Kidney (tissue), 13 donors: ENCODE measurements at regions not wholly inside any gene's neighbourhood (a gene's known extent, or its start where the extent isn't known, plus 50 kb on each side); places are given as distances from the start of the nearest gene placed in this dataset.

ENCODE experiments used
- DNase-seq, 5 donors: peaks; one replicate each; pipeline ENCODE4 v3.0.0-alpha.2; 2013 to 2020
- FAIRE-seq: peaks from 2 replicates; lab custom pipeline; 2012; peaks lifted over from hg19 to GRCh38; lab: Jason Lieb, UNC
- H3K27ac ChIP-seq, 2 donors: one replicate each; pipeline ENCODE4 v1.7.0; 2013; ENCODE audit warnings: low read depth in 2 of 2, low read length in 2 of 2, inconsistent platforms in 1 of 2
- H3K27me3 ChIP-seq: one replicate; pipeline ENCODE4 v1.7.1; 2013; ENCODE audit warnings: low read length, inconsistent platforms; ENCODE audit not compliant: control insufficient read depth, insufficient read depth
- H3K36me3 ChIP-seq, 3 donors: one replicate each; pipeline versions ENCODE4 v1.7.0 to v1.7.1; 2013; ENCODE audit warnings: low read length in 3 of 3, control low read depth in 1 of 3, inconsistent platforms in 1 of 3; ENCODE audit not compliant: insufficient read depth in 3 of 3, control insufficient read depth in 2 of 3
- H3K4me1 ChIP-seq, 3 donors: one replicate each; pipeline versions ENCODE4 v1.7.0 to v1.7.1; 2013; ENCODE audit warnings: low read length in 3 of 3, inconsistent platforms in 1 of 3, low read depth in 1 of 3; ENCODE audit not compliant: control insufficient read depth in 2 of 3, insufficient read depth in 2 of 3
- H3K4me3 ChIP-seq, 3 donors: one replicate each; pipeline versions ENCODE4 v1.7.0 to v1.8.1; 2013; ENCODE audit warnings: low read length in 3 of 3, control low read depth in 1 of 3, inconsistent platforms in 1 of 3
- H3K9ac ChIP-seq, 3 donors: one replicate each; pipeline versions ENCODE4 v1.7.0 to v1.7.1; 2013; ENCODE audit warnings: low read length in 3 of 3, control low read depth in 1 of 3, inconsistent platforms in 1 of 3
- H3K9me3 ChIP-seq, 3 donors: one replicate each; pipeline versions ENCODE4 v1.7.0 to v1.7.1; 2013; ENCODE audit warnings: low read length in 3 of 3, control low read depth in 1 of 3, inconsistent platforms in 1 of 3; ENCODE audit not compliant: control insufficient read depth in 2 of 3, insufficient read depth in 1 of 3
- intact Hi-C: fragments of 100-400 bp; cut with DNase I; formaldehyde crosslinking; loops from one replicate; pipeline ENCODE4 v1.11.1; 2022
- TF ChIP-seq, protein P1 (sequence below): IDR thresholded peaks from 3 replicates; pipeline ENCODE4 v1.5.1; 2012; ENCODE audit warnings: mild to moderate bottlenecking, moderate library complexity, borderline replicate concordance; ENCODE audit not compliant: insufficient read depth; ENCODE audit errors: extremely low read depth
- donor health status: control.
- donor health status: control.
- donor health status: control.
- donor health status: control.
- donor health status: control.
- donor health status: DM: yes; HTN: yes; CAD: no.
- donor health status: Normal renal cell carcinoma (clear cell type).

DNA sequence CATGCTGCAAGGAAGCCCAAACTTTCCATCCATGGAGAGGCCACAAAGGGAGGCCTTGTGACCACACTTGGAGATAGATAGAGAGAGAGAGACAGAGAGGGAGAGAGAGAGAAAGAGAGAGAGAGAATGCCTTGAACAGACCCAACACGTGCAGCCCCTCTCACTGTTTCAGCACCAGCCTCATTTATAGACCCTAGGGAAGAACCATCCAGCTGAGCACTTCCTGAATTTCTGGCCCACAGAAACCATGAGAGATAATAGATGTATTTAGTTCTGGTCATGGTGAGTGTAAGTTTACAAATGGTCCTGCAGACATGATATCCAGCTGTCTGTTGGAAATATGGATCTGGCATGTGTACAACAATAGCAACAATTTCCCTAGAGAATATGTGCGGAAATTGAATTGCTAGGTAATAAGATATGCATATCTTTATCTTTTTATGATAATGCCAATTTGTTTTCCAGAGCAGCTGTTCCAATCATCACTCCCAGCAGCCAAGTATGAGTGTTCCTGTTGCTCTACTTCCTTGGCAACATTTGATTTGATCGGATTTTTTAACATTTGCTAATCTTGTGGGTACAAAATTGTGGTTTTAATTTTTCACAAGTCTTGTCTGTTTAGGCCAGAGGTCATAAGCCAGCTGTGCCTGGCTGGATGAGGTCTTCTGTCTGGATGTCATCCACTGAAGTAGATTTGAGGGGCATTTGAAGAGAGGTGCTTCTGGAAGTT is 217.3 kb upstream of the IL12B start:
- peaks cover 0 to 8% (median 2%) of the 10 kb centered on the region in 3 donors for H3K9me3 ChIP-seq
- FAIRE-seq (no peak), DNase-seq (no peak)
- intact Hi-C loops: no loop called here
- H3K27ac ChIP-seq: no peak overlapping the region
- no peak overlapping the region for H3K9ac ChIP-seq
- H3K4me1 ChIP-seq: no peaks in the 10 kb centered on the region
- H3K4me3 ChIP-seq: no peak overlapping the region
- no peaks in the 10 kb centered on the region for H3K27me3 ChIP-seq
- no peaks in the 10 kb centered on the region for H3K36me3 ChIP-seq
- TF ChIP-seq, protein P1, sequence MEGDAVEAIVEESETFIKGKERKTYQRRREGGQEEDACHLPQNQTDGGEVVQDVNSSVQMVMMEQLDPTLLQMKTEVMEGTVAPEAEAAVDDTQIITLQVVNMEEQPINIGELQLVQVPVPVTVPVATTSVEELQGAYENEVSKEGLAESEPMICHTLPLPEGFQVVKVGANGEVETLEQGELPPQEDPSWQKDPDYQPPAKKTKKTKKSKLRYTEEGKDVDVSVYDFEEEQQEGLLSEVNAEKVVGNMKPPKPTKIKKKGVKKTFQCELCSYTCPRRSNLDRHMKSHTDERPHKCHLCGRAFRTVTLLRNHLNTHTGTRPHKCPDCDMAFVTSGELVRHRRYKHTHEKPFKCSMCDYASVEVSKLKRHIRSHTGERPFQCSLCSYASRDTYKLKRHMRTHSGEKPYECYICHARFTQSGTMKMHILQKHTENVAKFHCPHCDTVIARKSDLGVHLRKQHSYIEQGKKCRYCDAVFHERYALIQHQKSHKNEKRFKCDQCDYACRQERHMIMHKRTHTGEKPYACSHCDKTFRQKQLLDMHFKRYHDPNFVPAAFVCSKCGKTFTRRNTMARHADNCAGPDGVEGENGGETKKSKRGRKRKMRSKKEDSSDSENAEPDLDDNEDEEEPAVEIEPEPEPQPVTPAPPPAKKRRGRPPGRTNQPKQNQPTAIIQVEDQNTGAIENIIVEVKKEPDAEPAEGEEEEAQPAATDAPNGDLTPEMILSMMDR: no peak

DNA sequence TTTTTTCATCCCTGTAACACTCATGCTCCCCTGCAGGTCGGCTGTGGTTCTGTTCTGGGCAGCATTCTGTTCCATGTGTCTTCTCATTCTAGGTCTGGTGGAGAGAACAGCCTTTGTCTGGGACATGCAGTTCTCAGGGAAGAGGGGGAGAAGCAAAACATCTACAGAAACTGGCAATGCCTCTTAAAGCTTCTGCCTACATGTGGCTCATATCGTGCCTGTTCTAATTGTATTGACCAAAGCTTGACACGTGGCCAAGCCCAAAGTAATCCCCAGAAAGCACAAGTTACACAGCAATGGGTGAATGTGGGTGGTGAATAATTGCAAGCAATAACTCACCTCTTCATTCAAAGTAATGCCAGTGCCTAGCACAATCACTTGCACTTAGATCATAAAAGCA is 218.2 kb upstream of the IL12B start:
- H3K27me3 ChIP-seq: no peaks in the 10 kb centered on the region
- no peak overlapping the region for H3K9ac ChIP-seq
- no peaks in the 10 kb centered on the region for H3K4me1 ChIP-seq
- intact Hi-C loops: no loop called here
- DNase-seq (no peak), FAIRE-seq (no peak)
- H3K9me3 ChIP-seq: peaks cover 0 to 8% (median 2%) of the 10 kb centered on the region in 3 donors
- no peaks in the 10 kb centered on the region for H3K36me3 ChIP-seq
- H3K27ac ChIP-seq: no peak overlapping the region
- TF ChIP-seq, protein P1: no peak
- H3K4me3 ChIP-seq: no peak overlapping the region

DNA sequence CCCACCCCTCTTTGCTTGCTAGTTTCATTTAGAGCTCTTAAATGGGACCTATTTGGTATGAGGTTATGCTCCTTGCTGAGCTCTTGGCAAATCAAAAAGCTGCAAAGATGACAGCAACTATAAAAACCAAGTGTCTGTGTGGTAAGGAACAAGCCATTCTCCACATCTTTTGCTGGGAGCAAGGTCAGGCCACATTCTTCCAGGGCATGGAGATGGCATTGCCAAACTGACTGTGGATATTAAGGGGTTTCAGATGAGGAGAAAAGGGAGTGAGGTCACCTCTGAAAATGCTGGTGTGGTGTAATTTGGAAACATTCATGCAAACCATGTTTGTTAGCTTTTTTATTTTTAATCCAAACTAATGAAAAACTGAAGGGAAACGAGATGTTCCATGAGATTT is 218.8 kb upstream of the IL12B start:
- Histone ChIP-seq H3K27ac (no peak overlapping the region), H3K27me3 (no peaks in the 10 kb centered on the region), H3K36me3 (no peaks in the 10 kb centered on the region), H3K4me1 (no peaks in the 10 kb centered on the region), H3K4me3 (no peak overlapping the region), H3K9me3 (peaks cover 0 to 8% (median 2%) of the 10 kb centered on the region in 3 donors), H3K9ac (no peak overlapping the region)
- TF ChIP-seq, protein P1: no peak
- intact Hi-C loops: no loop called here
- DNase-seq (no peak), FAIRE-seq (no peak)
